ENCODE measurements at regions not wholly inside any gene's neighbourhood (a gene's known extent, or its start where the extent isn't known, plus 50 kb on each side); places are given as distances from the start of the nearest gene placed in this dataset.
"Not testable (repeated sequence)": the region's sequence is repeated elsewhere in the genome, so short reads cannot be mapped to it uniquely, and the experiment has no call there.

- Histone ChIP-seq H2AFZ (no peak overlapping the region), H3K27ac (no peak overlapping the region), H4K20me1 (ENCODE audit: insufficient read depth, poor library complexity, severe bottlenecking) (no peaks in the 10 kb centered on the region), H3K36me3 (replicated peaks; ENCODE audit: insufficient read depth, low read depth) (no peaks in the 10 kb centered on the region), H3K27me3 (no peaks in the 10 kb centered on the region), H3K4me2 (no peak overlapping the region), H3K9me2 (replicated peaks; ENCODE audit: insufficient read depth) (no peaks in the 10 kb centered on the region), H3K4me3 (no peak overlapping the region), H3K4me1 (ENCODE audit: insufficient read depth) (peaks cover 5% of the 10 kb centered on the region), H3K9me3 (ENCODE audit: low read depth) (no peaks in the 10 kb centered on the region), H3K79me2 (no peaks in the 10 kb centered on the region)
- DNase-seq (ENCODE audit: low spot score): no peak
- TF ChIP-seq EZH2phosphoT487 (IDR thresholded peaks at IDR 0.05; ENCODE audit: low read depth, severe bottlenecking, unreplicated experiment) (no peak), EZH2 (IDR thresholded peaks at IDR 0.05; ENCODE audit: borderline replicate concordance) (no peak), CTCF (IDR thresholded peaks at IDR 0.05; ENCODE audit: poor library complexity) (no peak)
These were observed 136.3 kb downstream of the ZNF330 start for GRCh38 chr4:141356963-141357335.

GRCh38 chr4:141368241-141368640 is 147.5 kb downstream of the ZNF330 start:
- not testable (repeated sequence) for H3K27ac ChIP-seq; H3K36me3 ChIP-seq (replicated peaks; ENCODE audit: insufficient read depth, low read depth); H3K4me3 ChIP-seq; H3K27me3 ChIP-seq; H2AFZ ChIP-seq; H3K4me2 ChIP-seq; H4K20me1 ChIP-seq (ENCODE audit: insufficient read depth, poor library complexity, severe bottlenecking); H3K9me2 ChIP-seq (replicated peaks; ENCODE audit: insufficient read depth); DNase-seq (ENCODE audit: low spot score); H3K79me2 ChIP-seq; H3K9me3 ChIP-seq (ENCODE audit: low read depth); H3K4me1 ChIP-seq (ENCODE audit: insufficient read depth)
- 88% methylated on average over 3 of the region's 3 CpGs for WGBS (ENCODE audit: low lambda C conversion rate, missing lambda C conversion rate)

GRCh38 chr4:141371206-141371605 is 150.5 kb downstream of the ZNF330 start:
- Histone ChIP-seq H3K4me2 (no peak overlapping the region), H3K27me3 (no peaks in the 10 kb centered on the region), H4K20me1 (ENCODE audit: insufficient read depth, poor library complexity, severe bottlenecking) (no peaks in the 10 kb centered on the region), H3K9me3 (ENCODE audit: low read depth) (no peaks in the 10 kb centered on the region), H3K36me3 (replicated peaks; ENCODE audit: insufficient read depth, low read depth) (no peaks in the 10 kb centered on the region), H3K27ac (no peak overlapping the region), H2AFZ (no peak overlapping the region), H3K4me1 (ENCODE audit: insufficient read depth) (no peaks in the 10 kb centered on the region), H3K4me3 (no peak overlapping the region), H3K9me2 (replicated peaks; ENCODE audit: insufficient read depth) (no peaks in the 10 kb centered on the region), H3K79me2 (no peaks in the 10 kb centered on the region)
- TF ChIP-seq EZH2phosphoT487 (IDR thresholded peaks at IDR 0.05; ENCODE audit: low read depth, severe bottlenecking, unreplicated experiment) (no peak), EZH2 (IDR thresholded peaks at IDR 0.05; ENCODE audit: borderline replicate concordance) (no peak), CTCF (IDR thresholded peaks at IDR 0.05; ENCODE audit: poor library complexity) (no peak)
- no peak for DNase-seq (ENCODE audit: low spot score)
- 87% methylated on average over 3 of the region's 3 CpGs for WGBS (ENCODE audit: low lambda C conversion rate, missing lambda C conversion rate)

- H3K9me2 ChIP-seq (replicated peaks; ENCODE audit: insufficient read depth): no peaks in the 10 kb centered on the region
- 37% methylated on average over 2 of the region's 2 CpGs for WGBS (ENCODE audit: low lambda C conversion rate, missing lambda C conversion rate)
- TF ChIP-seq EZH2 (IDR thresholded peaks at IDR 0.05; ENCODE audit: borderline replicate concordance) (no peak), CTCF (IDR thresholded peaks at IDR 0.05; ENCODE audit: poor library complexity) (peak; percentile 8)
- DNase-seq (ENCODE audit: low spot score): peak; percentile 32
- H3K27me3 ChIP-seq: no peaks in the 10 kb centered on the region
- no peaks in the 10 kb centered on the region for H3K36me3 ChIP-seq (replicated peaks; ENCODE audit: insufficient read depth, low read depth)
- no peak overlapping the region for H3K4me3 ChIP-seq
- no peak overlapping the region for H2AFZ ChIP-seq
- no peak overlapping the region for H3K4me2 ChIP-seq
- H3K27ac ChIP-seq: no peak overlapping the region
- no peaks in the 10 kb centered on the region for H3K79me2 ChIP-seq
- H4K20me1 ChIP-seq (ENCODE audit: insufficient read depth, poor library complexity, severe bottlenecking): no peaks in the 10 kb centered on the region
- no peaks in the 10 kb centered on the region for H3K4me1 ChIP-seq (ENCODE audit: insufficient read depth)
- H3K9me3 ChIP-seq (ENCODE audit: low read depth): no peaks in the 10 kb centered on the region
These were observed 155.2 kb downstream of the ZNF330 start for GRCh38 chr4:141375855-141376254.
